ENCODE measurements at regions not wholly inside any gene's neighbourhood (a gene's known extent, or its start where the extent isn't known, plus 50 kb on each side); places are given as distances from the start of the nearest gene placed in this dataset.

DNA sequence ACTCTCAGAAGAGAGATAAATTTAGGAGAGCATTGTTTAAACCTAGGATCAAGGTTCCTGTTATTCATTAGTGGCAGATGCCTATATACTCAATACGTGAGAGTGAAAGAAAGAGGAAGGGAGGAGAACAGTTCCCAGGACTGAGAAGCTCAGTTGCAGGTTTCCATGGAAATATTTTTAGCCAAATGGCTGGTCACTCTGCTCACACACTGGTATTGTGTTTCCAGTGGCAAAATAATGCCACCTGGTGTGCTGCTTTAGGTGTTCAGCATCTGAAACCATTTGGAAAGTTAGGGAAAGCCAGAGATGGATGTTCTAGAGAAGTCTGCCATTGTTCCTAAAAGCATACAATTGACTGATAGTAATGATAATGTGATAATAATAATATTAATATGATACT, 827.7 kb downstream of the SORCS3 start:
- TF ChIP-seq, protein P1, sequence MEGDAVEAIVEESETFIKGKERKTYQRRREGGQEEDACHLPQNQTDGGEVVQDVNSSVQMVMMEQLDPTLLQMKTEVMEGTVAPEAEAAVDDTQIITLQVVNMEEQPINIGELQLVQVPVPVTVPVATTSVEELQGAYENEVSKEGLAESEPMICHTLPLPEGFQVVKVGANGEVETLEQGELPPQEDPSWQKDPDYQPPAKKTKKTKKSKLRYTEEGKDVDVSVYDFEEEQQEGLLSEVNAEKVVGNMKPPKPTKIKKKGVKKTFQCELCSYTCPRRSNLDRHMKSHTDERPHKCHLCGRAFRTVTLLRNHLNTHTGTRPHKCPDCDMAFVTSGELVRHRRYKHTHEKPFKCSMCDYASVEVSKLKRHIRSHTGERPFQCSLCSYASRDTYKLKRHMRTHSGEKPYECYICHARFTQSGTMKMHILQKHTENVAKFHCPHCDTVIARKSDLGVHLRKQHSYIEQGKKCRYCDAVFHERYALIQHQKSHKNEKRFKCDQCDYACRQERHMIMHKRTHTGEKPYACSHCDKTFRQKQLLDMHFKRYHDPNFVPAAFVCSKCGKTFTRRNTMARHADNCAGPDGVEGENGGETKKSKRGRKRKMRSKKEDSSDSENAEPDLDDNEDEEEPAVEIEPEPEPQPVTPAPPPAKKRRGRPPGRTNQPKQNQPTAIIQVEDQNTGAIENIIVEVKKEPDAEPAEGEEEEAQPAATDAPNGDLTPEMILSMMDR (IDR thresholded peaks at IDR 0.05; ENCODE audit: low read length), result no peak
- no peak for TF ChIP-seq EZH2phosphoT487 (IDR thresholded peaks at IDR 0.05; ENCODE audit: low read length)

Measured in MM.1S (cell line).